Left lobe of liver (tissue), 2 donors: ENCODE measurements at regions not wholly inside any gene's neighbourhood (a gene's known extent, or its start where the extent isn't known, plus 50 kb on each side); places are given as distances from the start of the nearest gene placed in this dataset.
A peak's percentile ranks its signal among the peaks of the same experiment; 100 is the strongest.

Experiments used
- ATAC-seq: fragments of 200-7000 bp; cut with Tn5 transposase; one replicate; pipeline ENCODE4 v1.9.1; 2020; ENCODE audit warnings: mild to moderate bottlenecking, moderate library complexity
- DNase-seq: peaks from one replicate; pipeline ENCODE4 v3.0.0-alpha.2; 2020; ENCODE audit warnings: low spot score
- donor health status: DM: no; HTN: no; CAD: no; lungs with moderate emphysema.
- donor health status: DM: no; HTN: yes; CAD: no.

DNA sequence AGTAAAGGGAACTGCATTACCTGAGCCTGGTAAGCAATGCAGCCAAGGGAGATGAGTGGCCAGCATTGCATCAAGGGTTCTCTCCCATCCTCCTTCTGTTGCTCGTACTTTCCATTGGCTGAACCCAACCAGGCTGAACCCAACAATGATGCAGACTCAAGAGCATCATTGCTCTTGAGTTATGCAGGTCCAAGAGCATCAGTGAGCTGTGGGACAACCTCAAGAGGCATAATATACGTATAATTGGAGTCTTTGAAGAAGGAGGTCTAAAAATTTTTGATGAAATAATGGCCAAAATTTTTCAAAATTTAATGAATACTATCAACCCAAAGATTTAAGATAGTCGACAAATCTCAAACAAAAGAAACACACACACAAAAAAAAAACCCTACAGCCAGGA, 213.0 kb downstream of the RNF152 start:
- no peak for ATAC-seq
- no peak for DNase-seq

GRCh38 chr18:61677435-61677970, 215.3 kb downstream of the RNF152 start:
- ATAC-seq (no peak), DNase-seq (no peak)

DNA sequence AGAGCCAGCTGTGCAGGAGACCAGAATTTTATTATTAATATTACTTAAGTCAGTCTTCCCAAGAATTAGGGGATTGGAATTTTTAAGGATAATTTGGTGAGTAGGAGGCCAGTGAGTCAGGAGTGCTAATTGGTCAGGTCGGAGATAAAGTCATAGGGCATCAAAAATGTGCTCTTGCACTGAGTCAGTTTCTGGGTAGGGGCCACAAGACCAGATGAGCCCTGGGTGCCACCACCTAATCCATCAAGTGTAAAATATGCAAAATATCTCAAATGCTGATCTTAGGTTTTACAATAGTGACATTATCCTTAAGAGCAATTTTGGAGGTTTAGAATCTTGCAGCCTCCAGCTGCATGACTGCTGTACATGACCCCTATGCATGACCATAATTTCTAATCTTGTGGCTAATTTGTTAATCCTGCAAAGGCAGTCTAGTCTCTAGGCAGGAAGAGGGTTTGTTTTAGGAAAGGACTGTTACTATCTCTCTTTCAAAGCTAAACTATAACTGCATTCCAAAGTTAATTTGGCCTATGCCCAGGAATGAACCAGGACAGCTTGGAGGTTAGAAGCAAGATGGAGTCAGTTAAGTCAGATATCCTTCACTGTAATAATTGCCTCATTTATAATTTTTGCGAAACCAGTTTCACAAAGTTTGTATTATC, 215.9 kb downstream of the RNF152 start:
- no peak for DNase-seq
- ATAC-seq, result no peak

DNA sequence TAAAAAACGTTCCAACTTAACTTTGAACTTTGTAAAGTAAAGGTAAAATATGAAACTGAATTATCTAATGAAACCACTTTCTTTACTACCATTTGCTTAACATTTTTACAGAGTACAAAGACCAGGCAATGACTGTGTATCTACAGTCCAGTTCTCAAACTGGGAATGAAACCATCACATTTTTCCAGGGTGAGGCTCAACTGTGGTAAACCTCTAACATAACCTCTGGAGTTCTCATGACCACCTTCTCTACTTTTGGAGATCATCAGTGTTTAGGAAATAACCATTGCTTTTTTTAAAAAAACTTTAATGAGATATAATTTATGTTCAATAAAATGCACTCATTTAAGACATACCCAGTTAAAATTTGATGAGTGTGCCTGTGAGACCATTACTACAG, 223.5 kb downstream of the RNF152 start:
- DNase-seq (no peak), ATAC-seq (no peak)

DNA sequence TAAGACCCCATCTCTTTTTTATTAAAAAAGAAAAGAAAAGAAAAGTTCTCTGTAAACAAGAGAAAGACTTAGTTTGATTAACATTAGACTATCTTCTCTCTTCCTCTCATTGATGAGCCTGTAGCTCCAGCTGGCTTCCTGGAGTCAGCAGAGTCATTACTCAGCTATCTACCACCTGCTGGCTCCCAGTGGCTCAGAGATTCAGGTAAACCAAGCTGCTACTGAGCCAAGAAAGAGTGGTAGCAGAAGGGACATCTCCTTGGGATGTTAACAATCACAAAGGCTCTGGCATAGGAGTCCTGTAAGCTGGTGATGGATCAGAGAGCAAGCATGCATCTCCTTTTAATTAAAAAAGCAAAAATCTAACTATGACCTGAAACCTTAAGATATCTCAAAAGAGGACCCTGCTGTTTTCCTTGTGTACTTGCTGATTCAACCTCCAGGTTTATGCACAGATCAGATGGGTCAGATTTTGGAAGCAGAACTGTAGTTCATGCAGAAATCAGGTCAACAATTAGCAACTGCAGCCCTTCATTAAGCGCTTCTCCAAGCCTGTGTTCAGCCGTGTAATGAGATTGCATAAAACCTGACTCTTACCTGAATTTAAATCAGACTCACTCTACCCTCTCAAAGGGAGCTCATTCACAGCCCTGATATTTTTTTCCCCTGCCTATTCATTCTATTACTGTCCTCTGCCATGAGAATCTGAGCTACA, 225.8 kb downstream of the RNF152 start:
- ATAC-seq (no peak), DNase-seq (no peak)

GRCh38 chr18:61664419-61665084, 228.3 kb downstream of the RNF152 start:
- DNase-seq, result no peak
- peak; percentile 65 for ATAC-seq

- ATAC-seq (no peak), DNase-seq (no peak)
Observed at GRCh38 chr18:61662726-61663125, 230.1 kb downstream of the RNF152 start.

GRCh38 chr18:61658431-61658830, 234.4 kb downstream of the RNF152 start:
- DNase-seq, result no peak
- ATAC-seq, result no peak

GRCh38 chr18:61657066-61657732, 235.6 kb downstream of the RNF152 start:
- no peak for DNase-seq
- peak; percentile 21 for ATAC-seq

DNA sequence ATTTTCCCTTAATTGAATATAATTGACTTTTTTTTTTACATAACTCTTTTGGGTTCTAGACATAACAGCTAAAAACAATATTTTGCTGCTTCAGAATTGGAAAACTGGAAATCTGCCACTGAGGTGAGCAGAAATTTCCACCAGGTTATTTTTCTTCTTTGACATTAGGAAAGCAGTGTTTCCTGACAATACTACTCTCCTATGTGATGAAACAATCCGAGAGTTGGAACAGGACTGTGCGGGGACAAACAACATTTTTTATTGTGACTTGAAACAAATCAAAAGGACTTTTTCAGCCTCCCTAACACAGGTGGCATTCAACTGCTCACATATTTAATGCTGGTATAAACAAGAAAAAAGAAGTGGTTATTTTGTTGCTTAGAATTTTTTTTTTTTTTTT, 237.2 kb downstream of the RNF152 start:
- DNase-seq (no peak), ATAC-seq (peak; percentile 70)

GRCh38 chr18:61653823-61654551, 238.8 kb downstream of the RNF152 start:
- no peak for DNase-seq

GRCh38 chr18:61651880-61652268, 240.9 kb downstream of the RNF152 start:
- ATAC-seq, result no peak
- no peak for DNase-seq

More at GRCh38 chr18:61653823-61654551, 238.8 kb downstream of the RNF152 start:
- peak; percentile 22 for ATAC-seq

GRCh38 chr18:61651145-61651879, 241.5 kb downstream of the RNF152 start:
- no peak for DNase-seq
- ATAC-seq, result no peak

DNA sequence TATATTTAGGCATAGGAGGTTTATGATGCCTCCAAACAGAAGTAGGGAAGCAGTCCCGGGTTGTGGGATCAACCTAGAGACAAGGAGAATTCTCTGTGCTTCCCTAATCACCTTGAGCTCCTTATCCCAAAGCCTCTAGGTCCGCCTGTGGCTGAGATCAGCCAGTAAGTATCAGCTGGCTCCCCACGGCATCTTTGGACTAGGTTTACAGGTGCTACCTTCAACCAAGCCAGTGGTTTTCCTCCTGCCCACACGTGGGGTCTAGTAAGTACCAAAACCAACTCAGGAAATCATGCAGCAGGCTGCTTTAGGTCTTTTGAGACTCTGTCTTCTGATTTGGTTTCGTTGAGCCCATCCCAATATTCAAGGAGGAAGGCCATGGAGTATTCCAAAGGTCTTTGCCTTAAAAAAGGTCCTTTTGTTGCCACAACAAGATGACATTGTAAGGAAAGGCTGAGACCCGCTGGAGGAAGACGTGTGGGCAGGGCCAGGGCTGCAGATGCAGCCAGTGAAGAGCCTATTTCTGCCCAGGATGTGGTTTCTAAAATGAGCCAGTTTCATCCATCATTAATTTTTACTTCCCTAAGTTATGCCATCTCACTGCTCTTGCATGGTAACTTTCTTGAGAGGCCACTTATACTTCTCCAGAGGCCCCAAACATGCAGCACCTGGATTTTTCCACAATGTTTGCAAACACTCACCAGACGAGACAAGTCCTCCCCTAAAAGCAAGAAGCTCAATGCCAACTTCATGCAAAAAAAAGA, 248.7 kb downstream of the RNF152 start:
- ATAC-seq, result no peak
- no peak for DNase-seq

DNA sequence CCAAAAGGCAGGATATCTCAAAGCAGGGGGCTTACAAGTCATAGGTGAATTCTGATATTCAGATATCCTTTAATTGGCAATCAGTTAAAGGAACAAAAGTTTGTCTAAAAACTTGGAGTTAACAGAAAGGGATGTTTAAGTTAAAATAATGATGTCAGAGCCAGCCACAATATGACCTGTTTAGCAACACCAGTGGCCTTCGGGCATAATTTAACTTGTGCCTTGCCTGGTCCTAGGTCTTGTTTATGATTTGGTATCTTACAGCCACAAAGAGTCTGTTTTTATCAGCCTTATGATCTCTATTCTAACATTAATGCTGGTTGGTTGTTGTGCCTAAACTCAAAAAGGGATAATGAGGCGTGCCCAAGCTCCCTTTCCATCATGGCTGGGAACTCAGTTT, 252.9 kb downstream of the RNF152 start:
- ATAC-seq (no peak), DNase-seq (no peak)

DNA sequence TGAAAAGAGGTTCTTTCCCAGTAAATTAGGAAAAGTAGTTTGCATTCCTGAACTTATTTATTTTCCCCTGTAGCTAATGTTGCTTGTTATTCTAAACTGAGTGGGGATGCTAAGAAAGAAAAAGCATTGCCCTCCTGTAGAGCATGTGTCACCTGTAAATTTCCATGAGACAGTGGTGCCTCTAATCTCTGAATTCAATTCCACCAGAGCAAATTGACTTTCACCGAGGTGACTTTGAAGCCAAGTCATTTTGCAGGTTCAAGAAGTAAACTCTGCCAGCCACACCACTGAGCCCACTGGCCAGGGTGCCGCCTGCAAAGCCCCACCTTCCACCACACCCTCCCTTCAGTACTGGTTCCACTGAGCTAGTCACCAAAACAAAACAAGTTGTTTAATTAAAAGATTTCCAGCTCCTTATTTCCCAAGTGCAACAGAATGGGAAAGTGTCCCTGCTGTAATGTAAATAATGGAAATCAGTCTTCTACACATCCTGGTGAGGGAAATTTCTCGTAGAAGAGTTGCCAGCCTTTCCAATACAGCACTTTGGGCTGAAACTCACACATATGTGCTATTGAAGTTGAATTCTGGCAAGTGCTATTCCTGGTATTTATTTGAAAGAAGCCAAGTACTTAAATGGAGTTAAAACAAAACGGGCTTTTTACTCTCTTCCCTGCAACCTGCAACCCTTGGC, 254.8 kb downstream of the RNF152 start:
- ATAC-seq, result peak; percentile 7

DNA sequence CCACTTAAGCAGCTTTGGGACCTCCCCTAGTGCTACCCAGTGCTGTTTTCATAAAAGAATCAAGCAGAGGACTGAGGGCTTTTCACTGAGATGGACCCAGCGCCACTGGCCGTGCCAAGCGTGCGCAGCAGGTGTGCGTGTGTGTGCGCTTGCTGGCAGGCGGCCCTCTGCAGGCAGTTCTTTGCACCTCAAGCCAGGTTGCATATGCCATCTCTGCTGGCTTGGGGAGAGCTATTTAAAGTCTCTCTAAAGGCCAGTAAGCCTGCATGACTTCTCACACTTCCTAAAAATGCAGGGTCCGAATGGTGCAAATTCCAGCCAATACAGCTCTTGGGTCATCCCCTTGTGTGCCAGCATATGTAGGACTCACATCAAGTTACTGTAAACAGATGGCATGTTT, 255.5 kb downstream of the RNF152 start:
- DNase-seq (peak; percentile 89), ATAC-seq (peak; percentile 78)

More for the DNA sequence above, 254.8 kb downstream of the RNF152 start:
- no peak for DNase-seq

DNA sequence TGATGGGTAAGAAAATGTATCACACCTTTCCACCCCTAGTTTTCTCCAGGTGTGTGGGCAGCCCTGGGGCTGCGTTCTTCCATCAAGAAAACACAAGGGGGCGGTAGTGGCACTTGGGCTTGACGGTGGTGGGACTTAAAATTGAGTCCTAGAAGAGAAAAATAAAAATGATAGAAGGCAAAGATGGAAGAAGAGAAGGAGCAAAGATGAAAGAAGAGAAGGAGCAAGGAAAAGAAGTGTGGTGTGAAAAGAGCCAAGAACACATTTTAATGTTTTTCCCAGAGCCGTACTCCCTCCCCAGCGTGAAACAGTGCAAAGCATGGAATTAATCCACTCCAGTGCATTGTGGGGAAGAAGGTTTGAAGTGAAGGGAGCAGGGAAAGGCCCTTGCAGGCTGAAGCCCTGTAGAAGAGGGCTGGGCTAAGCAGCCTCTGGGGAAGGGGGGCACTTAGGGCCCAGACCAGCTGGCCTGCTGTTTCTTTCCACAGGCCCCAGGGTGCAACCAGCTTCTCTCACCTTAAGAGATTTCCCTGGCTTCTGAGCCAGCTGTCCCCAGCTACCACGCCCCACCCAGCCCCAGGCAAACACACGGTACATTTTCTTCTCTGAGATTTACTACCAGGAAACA, 256.8 kb downstream of the RNF152 start:
- peak; percentile 76 for DNase-seq
- ATAC-seq, result peak; percentile 75
